CD4-positive, alpha-beta T cell treated with Interleukin-10 for 1 hour (primary cell): ENCODE measurements at regions not wholly inside any gene's neighbourhood (a gene's known extent, or its start where the extent isn't known, plus 50 kb on each side); places are given as distances from the start of the nearest gene placed in this dataset.

Experiments used
- DNase-seq: peaks from one replicate; pipeline ENCODE4 v3.0.0-alpha.2; 2020

GRCh38 chr16:66240631-66241395 lies 125.7 kb upstream of the CDH5 start:
- DNase-seq: no peak

GRCh38 chr16:66240088-66240487 lies 126.4 kb upstream of the CDH5 start:
- no peak for DNase-seq

- DNase-seq: no peak
These were observed 127.8 kb upstream of the CDH5 start for GRCh38 chr16:66238696-66239095.

GRCh38 chr16:66236301-66236700 lies 130.2 kb upstream of the CDH5 start:
- no peak for DNase-seq

GRCh38 chr16:66231452-66232160 lies 134.9 kb upstream of the CDH5 start:
- DNase-seq: no peak

GRCh38 chr16:66229651-66230050 lies 136.8 kb upstream of the CDH5 start:
- no peak for DNase-seq

GRCh38 chr16:66228792-66229191 lies 137.7 kb upstream of the CDH5 start:
- no peak for DNase-seq

- no peak for DNase-seq
These were observed 138.5 kb upstream of the CDH5 start for GRCh38 chr16:66227766-66228530.

- DNase-seq: no peak
These were observed 139.7 kb upstream of the CDH5 start for GRCh38 chr16:66226762-66227161.

GRCh38 chr16:66225696-66226095 lies 140.8 kb upstream of the CDH5 start:
- no peak for DNase-seq

- DNase-seq: no peak
These were observed 141.9 kb upstream of the CDH5 start for GRCh38 chr16:66224626-66225025.

GRCh38 chr16:66224186-66224585 lies 142.3 kb upstream of the CDH5 start:
- no peak for DNase-seq

- no peak for DNase-seq
These were observed 143.2 kb upstream of the CDH5 start for GRCh38 chr16:66223176-66223780.

- DNase-seq: no peak
These were observed 143.7 kb upstream of the CDH5 start for GRCh38 chr16:66222756-66223155.

- no peak for DNase-seq
These were observed 145.8 kb upstream of the CDH5 start for GRCh38 chr16:66220702-66221101.

GRCh38 chr16:66219491-66219890 lies 147.0 kb upstream of the CDH5 start:
- DNase-seq: no peak

- DNase-seq: no peak
These were observed 154.1 kb upstream of the CDH5 start for GRCh38 chr16:66212428-66212827.

- DNase-seq: no peak
These were observed 154.8 kb upstream of the CDH5 start for GRCh38 chr16:66211651-66212050.

GRCh38 chr16:66207883-66208265 lies 158.6 kb upstream of the CDH5 start:
- DNase-seq: no peak

GRCh38 chr16:66207139-66207882 lies 159.2 kb upstream of the CDH5 start:
- no peak for DNase-seq

GRCh38 chr16:66206363-66206762 lies 160.1 kb upstream of the CDH5 start:
- no peak for DNase-seq
